NCI-H2171 treated with DMSO at 0.1 percent for 48 hours (cell line): ENCODE measurements at regions not wholly inside any gene's neighbourhood (a gene's known extent, or its start where the extent isn't known, plus 50 kb on each side); places are given as distances from the start of the nearest gene placed in this dataset.
A peak's percentile ranks its signal among the peaks of the same experiment; 100 is the strongest.
"Not testable (repeated sequence)": the region's sequence is repeated elsewhere in the genome, so short reads cannot be mapped to it uniquely, and the experiment has no call there.

ENCODE experiments used
- DNase-seq: peaks from one replicate; lab custom pipeline; 2025; lab: John Stamatoyannopoulos, UW

DNA sequence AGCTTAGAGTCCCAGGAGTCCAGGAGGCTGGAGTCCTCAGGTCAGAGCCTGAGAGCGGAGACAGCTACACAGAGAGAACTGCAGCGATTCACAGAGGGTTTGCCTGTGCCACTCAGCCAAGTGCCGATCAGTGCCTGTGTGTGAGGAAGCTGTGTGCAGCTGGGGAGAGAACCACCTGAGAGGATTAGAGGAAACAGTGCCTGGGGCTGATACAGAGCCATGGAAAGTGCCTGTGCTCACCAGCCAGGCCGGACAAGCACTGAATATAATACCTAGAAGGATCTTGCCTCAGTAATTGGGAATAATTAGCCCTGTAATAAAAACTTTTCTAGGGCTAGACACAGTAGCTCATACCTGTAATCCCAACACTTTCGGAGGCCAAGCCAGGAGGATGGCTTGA is 134.7 kb downstream of the ARHGAP11B start:
- DNase-seq = not testable (repeated sequence)

DNA sequence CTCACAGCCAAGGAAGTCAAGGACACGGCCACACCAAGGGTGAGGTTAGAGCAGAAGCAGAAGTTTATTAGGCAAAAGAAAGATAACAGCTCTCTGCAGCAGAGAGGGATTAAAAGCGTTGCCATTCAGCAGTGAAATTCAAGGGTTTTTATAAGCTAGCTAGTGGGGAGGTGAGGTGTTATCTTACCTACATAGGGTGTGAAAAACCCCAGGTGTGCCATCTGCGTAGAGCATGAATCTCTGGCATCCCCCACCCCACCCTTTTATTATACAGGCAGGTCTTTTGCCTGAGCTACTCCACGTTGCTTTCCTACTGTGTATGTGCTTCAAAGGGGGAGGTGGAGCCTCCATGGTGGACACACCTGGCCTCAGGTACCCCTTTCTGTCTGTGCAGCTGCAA is 135.4 kb downstream of the ARHGAP11B start:
- DNase-seq = not testable (repeated sequence)

DNA sequence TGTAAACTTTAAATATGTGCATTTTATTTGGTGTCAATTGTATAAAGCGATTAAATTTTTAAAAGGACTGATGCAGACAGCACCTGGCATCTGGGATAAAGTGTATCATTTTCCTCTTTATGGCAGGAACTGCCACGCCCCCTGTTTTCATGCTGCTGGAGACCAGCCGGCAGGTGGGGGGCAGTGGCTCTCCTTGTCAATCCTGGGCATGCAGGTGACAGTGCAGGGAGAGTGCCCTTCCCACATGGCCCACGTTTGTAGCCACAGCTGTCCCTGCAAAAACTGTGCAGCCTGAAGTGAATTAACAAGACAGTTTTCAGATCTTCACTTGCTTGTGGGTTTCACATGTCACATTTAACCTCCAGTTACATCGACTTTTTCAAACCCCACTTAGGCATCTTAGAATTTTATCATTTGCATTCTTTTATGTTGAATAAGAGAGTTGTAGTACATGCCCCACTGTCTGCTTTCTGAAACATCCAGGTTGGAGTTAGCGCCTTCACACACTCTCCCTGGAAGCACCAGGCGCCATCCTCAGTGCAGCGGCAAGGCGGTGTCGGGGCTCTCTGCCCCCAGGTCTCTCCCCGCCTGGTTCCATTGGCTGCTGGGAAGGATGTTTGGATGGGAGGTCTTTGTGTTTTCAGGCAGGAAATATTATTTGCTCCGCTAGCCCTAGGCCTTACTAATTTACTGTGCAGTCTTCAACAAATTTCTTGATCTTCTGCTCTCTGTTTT is 134.2 kb upstream of the FAN1 start:
- DNase-seq = peak; percentile 10

DNA sequence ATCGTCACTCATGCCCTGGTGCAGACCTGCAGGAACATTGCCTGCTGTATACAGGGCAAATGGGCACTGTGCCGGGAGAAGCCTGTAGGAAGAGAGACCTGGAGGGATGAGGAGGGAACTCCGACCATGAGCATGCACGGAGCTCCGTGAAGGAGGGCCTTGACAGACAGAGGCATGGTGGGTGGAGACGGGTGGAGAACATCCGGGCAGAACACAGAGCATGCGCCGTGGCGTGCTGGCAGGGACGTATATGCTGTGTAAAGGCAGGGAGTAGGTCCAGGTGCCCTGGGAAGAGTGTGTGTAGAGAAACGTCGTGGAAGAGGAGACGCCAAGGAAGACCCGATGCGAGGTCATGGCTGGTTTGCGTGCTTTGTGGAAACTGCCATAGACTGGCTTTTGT is 133.0 kb upstream of the FAN1 start:
- DNase-seq = no peak

DNA sequence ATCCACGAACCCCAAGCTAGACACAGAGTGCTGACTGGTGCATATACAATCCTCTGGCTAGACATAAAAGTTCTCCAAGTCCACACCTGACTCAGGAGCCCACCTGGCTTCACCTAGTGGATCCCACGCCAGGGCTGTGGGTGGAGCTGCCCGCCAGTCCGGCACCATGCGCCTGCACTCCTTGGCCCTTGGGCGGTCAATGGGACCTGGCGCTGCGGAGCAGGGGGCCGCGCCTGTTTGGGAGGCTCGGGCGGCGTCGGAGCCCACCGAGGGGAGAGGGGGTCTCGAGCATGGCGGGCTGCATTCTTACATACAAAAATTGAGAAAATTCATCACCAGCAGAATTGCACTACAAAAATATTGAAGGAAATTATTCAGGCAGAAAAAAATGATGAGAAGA is 120.7 kb upstream of the FAN1 start:
- DNase-seq = no peak

DNA sequence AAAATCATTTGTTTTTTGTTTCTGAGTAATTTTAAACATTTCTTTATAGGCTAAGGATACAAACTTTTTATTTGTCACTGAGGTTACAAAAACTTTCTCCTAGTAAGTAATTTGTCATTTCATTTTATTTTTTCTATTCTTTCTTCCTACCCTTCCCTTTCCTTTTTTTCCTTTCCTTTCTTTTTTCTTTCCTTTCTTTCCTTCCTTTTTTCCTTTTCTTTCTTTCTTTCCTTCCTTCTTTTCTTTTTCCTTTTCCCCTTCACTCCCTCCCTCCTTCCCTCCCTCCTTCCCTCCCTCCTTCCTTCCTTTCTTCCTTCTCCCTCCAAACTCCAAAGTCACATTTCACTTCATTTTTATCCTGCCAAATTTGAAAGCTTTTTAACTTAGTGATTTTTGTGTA is 115.1 kb upstream of the FAN1 start:
- no peak for DNase-seq

DNA sequence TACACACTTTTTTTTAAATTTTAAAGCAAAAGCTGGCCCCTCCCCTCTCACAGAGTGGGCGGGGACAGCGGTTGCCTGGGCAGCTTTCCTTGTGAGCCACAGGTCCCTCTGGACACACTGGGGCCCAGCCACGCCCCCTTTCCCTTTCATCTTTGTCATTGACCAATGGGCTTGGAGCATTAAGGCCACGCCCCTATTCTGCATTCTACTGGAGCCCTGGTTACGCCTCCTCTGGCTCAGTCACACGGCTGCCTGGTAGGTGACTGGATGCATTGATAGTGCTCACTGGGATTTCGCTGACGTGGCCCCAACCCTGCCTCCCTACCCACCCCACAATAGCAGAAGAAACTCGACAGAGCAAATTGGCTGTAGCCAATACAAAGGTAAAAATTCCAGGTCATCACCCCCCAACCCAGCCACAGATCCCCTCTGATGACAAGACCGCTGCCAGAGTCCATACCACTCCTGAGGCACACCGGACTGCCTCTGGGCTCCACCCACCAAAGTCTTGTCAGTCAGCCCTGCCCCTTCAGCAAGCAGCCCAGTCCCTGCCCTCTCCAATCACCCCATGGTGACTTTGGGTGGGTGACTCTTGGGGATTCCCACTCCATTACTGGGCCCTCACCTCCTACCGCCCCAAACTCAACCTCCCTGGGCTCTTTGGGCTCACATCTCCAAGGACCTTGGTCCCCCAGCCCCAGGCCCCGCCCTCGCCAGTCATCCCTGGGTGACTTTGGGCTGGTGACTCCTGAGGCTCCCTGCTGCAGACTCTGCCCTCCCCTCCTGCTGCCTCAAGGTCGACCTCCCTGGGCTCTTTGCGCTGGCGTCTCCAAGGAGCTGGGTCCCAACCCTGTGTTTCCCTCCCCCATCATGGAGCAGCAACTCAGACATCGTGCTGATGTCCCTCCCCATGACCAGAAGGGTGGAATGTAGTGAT is 112.2 kb upstream of the FAN1 start:
- no peak for DNase-seq

DNA sequence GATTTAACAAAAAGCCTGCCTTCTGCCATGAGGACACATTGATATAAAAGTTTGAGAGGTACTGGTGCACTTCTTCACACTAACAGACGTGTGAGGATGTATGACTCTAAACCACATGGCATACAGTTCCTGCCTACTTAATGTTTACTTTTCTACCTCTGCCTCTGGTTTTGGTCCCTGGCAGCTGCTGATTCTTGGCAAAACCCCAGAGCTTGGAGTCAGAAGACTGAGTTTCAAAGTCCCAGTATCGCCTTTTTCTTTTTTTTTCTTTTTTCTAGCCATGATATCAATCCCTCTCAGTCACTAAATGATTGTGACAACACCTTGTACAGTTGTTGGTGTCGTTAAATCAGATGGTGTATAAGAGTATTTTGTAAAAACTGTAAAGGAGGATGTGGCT is 110.9 kb upstream of the FAN1 start:
- peak; percentile 78 for DNase-seq

DNA sequence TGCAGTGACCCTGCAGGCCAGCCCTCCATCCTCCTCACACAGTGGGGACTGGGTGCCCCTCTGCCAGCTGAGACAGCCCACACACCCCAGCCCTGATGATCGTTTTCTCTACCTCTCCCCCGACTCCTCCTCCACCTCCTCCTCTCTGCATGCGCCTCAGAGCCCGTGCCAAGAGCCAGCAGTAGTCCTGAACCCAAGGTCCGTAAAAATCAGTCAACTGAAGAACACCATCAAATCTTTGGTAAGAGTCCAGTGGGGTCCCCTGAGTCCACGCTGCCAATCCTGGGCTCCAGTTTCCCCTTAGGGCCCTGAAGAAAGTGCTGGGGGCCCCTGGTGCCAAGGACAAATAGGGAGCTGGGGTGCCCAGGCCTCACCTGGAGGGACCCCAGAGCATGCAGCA is 109.3 kb upstream of the FAN1 start:
- no peak for DNase-seq

DNA sequence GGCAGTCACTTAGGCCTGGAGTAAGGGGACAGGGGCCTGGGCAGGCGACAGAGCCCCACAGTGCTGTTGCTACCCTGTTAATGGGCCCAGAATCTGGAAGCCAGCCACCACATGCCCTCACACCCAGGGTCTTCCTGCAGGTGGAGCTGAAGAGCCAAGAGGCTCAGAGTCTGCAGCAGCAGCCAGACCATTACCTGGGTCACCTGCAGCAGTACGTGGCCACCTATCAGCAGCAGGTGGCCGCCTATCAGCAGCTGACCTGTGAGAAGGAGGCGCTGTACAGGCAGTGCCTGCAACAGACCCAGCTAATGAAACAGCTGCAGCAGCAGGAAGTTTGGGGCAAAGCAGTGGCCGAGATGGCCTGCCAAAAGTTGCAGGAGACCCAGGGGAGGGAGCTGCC is 104.2 kb upstream of the FAN1 start:
- not testable (repeated sequence) for DNase-seq

DNA sequence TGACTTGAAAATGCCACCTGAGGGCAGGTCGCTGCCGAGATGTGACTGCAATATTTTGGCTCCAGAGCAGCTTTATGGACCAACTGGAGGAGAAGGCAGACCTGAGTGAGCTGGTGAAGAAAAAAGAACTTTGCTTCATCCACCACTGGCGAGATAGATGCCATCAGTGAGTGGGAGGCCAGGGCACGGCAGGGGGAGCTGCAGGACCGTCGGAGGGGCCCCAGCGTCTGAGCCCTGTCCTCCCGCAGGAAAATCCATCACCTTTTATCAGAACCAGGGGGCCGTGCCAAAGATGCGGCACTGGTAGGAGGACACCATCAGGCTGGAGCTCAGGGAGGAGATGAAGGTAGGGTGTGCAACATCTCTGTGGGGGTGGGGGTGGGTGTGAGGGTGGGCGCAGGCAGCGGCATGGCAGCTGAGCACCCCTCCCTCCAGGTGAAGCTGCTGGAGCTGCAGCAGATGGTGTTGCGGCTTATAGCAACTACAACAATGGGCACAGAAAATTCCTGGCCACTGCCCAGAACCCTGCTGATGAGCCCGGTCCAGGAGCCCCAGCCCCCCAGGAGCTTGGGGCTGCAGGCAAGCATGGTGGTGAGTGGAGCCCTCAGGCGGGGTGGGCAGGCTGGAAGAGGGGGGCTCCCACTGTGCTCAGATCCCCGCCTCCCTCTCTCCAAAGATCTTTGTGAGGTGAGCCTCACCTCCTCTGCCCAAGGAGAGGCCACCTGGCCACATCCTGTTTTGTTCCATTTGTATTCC is 102.4 kb upstream of the FAN1 start:
- peak; percentile 52 for DNase-seq

DNA sequence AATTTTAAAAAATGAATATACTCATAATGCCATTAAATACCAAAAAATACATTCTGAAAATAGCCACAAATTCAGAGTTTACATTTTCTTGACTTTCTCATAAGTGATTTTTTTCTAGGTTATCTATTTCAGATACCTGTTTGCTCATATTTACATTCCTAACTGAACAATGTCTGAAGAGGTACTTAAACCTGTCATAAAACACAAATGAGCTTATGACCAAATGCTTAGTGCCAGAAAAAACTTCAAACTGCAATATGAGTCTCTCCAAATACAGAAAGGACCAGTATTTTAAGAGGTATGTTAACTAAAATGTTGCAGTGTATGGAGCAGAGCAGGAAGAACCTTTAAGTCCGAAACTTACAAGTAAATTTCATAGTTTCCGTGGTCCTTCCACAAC is 101.7 kb upstream of the FAN1 start:
- peak; percentile 27 for DNase-seq

DNA sequence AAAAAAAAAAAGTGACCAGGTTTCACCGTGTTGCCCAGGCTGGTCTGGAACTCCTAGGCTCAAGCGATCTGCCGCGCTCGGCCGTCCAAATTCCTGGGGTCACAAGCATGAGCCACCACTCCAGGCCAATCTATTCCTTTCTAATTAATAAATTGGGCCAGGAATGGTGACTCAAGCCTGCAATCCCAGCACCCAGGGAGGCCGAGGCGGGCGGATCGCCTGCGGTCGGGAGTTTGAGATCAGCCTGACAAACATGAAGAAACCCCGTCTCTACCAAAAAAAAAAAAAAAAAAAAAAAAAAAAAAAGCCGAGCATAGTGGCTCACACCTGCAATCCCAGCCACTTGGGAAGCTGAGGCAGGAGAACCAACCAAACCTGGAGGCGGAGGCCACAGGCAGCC is 100.0 kb upstream of the FAN1 start:
- DNase-seq = not testable (repeated sequence)

DNA sequence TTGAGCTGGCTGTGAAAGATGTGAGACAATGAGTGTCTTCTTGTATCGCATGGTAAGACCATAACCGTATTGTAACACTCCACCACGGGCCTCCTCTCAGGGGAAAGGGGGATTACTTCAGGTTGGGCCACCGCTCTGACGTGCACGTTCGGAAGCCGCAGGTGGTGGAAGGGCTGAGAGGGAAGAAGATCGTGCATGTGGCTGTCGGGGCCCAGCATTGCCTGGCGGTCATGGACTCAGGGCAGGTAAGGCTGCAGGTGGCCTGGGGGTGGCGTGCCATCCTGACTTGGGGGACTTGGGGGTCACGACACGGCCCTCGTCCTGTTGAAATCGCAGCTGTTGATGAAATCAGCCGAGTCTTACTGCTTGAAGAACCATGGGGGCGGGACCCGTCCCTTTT is 87.3 kb upstream of the FAN1 start:
- no peak for DNase-seq

DNA sequence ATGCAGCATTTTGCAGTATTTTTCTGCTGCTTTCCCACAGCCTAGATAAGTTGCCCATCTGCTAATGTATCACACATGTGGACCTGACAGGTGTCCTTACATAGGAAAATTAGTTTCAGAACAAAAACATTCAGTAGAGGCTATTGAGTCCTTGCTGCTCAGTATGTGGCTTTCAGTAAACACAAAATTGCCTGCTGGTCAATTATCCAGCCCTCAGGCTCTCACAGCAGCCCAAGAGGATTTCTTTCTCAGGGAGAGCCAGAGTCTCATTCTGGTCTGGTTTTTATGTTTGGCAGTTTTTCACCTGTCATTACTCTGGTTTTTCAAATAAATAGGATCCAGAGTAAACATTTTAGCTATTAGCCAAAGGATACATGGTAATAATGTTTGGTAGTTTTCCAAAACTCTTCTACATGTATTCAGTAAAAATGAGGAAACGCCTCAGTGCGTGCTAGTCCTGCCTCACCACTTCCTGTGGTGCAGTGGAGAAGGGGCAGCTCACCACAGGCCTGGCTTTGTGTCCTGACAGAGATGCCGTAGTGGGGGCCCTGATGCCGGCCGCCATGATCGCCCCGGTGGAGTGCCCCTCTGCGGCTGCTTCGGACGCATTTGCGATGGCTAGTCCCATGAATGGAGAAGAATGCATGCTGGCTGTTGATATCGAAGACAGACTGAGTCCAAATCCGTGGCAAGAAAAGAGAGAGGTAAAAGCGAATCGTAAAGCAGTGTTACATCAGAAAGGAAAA is 80.5 kb upstream of the FAN1 start:
- DNase-seq = peak; percentile 34

DNA sequence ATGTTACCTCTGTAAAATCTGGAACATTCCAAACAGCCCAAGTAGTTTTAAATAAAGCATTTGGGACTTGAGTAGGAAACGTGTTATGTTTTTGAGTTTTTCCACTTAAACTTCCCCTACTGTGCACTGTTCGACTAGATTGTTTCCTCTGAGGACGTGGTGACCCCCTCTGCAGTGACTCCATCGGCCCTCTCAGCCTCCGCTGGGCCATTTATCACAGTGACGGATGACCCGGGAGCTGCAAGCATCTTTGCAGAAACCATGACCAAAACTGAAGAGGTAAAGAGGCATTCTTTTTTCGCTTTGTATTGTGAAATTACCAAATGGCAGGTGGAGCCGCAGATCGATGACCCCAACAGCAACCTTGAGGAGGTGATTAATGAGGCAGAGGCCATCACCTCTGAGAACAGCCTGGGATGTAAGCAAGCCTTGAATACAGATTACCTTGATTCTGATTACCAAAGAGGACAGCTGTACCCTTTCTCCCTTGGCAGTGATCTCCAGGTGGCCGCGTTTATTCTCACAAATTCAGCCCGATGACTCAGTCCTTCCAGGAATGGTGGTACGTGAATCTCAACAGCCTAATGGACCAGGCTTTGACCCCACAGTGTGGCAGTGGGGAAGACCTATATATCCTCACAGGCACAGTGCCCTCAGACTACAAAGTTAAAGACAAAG is 79.1 kb upstream of the FAN1 start:
- no peak for DNase-seq

DNA sequence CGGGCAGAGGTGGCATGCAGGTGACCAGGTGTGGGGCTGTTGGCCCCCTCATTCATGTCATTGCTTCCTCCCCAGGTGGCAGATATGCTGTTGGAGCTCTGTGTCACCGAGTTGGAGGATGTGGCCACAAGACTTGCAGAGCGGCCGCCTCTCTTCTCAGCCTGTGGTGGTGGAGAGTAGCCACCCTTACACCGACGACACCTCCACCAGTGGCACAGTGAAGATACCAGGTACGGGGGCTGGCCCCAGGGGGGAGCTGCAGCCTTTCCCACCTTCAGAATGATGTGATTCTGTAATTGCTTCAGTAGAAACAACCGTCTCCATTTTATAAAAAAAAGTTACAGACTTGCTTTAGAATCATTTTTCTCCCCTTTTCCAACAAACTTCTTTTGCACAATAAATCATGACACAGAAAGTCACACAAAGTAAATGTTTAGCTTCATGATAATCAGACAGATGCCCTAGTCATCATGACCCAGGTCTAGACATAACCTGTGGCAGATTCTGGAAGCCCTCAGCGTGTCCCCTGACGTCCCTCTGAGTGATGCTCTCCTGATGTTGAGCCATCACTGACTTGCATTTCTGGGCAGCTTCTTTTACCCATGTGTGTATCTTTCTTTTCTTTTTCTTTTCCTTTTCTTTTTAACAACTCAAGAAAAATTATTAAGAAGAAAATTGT is 76.0 kb upstream of the FAN1 start:
- DNase-seq = no peak

DNA sequence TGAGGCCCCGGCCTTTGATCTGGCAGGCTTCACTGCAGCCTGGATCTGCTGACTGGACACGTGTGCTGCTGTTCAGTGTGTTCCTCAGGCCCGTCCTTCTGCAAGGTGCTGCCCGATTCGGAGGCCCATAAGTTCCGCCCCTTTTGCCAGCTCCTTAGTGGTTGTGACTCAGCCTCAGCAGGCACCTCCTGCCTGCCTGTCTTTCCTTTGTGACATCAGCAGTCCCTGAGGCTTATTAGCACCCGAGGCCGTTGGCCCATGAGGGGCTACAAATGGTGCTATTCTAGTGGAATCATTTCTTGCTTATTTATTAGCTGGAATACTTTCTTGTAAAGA is 75.4 kb upstream of the FAN1 start:
- DNase-seq = not testable (repeated sequence)

DNA sequence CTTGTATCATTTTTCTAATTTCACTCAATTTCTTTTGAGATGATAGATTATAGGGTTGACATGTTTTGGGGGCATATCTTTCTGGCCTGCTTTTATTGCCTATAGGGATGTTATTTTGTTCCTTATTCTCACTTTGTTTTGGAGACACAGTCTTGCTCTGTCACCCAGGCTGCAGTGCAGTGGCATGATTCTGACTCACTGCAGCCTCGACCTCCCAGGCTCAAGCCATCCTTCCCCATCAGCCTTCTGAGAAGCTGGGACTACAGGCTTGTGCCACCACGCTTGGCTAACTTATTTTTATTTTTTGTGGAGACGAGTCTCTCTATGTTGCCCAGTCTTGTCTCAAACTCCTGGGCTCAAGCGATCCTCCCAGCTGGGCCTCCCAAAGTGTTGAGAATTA is 72.8 kb upstream of the FAN1 start:
- no peak for DNase-seq

DNA sequence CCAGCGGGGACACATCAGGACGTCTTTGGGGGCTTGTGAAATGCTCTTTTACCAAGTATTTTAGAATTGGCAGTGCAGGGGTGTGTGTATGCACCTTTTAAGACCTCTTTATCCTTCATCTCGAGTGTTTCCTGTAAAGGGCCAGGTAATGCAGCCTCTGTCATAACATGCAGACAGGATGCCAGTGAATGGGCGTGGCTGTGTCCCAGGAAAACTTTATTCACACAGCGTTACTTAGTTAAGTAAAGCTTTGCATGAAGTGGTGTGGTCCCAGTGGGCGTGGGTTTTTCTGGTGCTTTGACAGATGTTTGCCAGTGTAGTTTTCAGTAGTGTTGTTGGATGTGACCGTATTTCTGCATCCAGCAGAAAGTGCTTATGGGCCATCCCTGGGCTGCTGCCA is 70.3 kb upstream of the FAN1 start:
- not testable (repeated sequence) for DNase-seq

DNA sequence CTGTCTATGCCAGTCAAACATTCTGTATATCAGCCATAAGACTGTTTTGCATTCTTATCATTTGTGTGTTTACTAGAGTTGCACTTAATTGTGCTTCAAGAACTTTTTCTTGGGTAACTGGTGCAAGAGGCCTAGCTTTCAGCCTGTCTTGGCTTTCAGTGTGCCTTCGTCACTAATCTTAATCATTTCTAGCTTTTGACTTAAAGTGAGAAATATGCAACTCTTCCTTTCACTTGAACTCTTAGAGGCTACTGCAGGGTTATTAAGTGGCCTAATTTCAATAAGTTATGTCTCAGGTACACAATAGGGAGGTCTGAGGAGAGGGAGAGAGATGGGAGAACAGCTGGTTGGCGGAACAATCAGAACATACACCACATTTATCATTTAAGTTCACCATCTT is 62.1 kb upstream of the FAN1 start:
- not testable (repeated sequence) for DNase-seq
